HG03103 (cell line): ENCODE measurements at regions not wholly inside any gene's neighbourhood (a gene's known extent, or its start where the extent isn't known, plus 50 kb on each side); places are given as distances from the start of the nearest gene placed in this dataset.

ENCODE experiments used
- ATAC-seq: cut with Tn5 transposase; IDR thresholded peaks from one replicate; pipeline ENCODE4 v1.9.1; 2021; ENCODE audit warnings: low read depth; ENCODE audit not compliant: unreplicated experiment

GRCh38 chr11:15575409-15575808, 460.7 kb downstream of the INSC start:
- no peak for ATAC-seq

DNA sequence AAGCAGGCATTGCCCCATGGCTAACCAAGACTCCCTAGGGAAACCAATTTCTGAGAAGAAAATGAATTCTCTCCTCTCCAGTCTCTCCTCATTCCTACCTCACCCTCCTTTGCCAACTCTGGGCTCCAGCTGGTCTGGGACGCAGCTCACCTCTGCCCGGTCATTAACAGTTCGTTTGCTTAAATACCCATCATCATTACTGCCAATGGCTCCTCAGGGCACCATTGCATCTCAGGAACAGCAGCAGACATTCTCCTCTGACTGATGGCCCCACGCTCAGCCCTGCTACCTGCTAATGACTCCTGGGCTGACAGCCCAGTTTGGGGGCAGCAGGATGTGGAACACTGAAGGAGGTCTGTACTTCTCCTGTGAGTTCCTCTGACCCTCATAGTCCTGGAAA, 462.0 kb downstream of the INSC start:
- no peak for ATAC-seq

DNA sequence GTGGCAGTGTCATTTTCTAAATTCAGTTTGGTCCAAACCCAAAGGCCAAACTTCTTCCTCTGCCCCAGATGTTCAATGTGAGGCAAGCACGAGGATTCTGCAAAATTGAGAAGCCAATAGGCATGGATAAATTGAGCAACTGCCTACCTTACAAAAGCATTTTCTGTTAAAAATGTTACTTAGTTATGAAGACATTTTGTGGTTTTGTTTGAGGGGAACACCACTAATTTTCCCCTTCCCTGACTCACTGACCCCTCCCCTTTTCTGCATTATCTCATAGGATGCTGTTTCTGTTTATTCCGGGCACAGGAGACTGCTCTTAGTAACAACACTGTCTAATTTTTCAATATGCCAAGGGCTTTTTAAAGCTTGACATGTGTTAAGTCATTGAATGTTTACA, 462.8 kb downstream of the INSC start:
- ATAC-seq: no peak

- no peak for ATAC-seq
Observed at GRCh38 chr11:15579287-15580001, 464.7 kb downstream of the INSC start.

DNA sequence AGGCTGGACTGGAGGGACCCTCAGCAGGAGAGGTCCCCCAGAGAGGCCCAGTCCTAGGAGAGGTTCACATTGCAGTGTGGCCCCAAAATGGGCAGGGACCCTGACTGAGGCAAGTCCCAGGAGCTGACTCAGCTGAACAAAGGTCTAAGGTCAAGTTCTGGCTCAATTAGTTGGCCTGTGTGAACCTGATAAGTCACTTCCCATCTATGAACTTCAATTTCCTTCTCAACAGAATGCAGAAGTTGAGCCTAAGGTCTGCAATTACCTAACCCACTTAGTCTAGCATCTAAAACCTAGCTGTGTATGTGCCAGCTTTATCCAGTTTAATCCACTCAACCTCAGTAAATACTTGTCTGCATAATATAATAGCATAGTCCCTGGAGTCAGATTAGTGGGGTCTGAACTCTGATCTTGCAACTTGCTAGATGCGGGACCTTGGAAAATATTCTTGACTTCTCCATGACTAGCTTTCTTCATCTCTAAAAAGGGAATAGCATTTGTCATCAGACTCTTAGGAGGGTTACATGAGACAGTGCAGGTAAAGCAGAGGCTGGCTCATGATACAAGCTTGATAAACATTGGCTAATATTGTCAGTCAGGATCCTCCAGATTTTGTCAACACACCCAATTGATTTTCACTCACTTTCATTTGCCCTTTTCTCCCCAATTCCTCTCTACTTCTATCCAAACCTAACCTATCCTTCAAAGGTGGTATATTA, 465.5 kb downstream of the INSC start:
- ATAC-seq: no peak

DNA sequence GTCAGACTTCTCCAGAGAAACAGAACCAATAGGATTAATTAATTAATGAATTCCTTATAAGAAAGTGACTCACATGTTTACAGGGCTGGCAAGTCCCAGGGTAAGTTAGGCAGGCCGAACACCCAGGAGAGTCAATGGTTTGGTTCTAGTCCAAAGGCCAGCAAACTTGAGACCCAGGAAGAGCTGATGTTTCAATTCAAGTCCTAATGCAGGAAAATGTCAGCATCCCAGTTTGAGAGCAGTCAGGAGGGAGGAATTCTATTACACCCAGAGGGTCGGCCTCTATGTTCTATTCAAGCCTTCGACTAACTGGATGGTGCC, 466.0 kb downstream of the INSC start:
- no peak for ATAC-seq

GRCh38 chr11:15584158-15584557, 469.4 kb downstream of the INSC start:
- ATAC-seq: no peak

GRCh38 chr11:15585602-15586331, 471.0 kb downstream of the INSC start:
- ATAC-seq: no peak

- no peak for ATAC-seq
Observed at GRCh38 chr11:15586741-15587473, 472.2 kb downstream of the INSC start.

DNA sequence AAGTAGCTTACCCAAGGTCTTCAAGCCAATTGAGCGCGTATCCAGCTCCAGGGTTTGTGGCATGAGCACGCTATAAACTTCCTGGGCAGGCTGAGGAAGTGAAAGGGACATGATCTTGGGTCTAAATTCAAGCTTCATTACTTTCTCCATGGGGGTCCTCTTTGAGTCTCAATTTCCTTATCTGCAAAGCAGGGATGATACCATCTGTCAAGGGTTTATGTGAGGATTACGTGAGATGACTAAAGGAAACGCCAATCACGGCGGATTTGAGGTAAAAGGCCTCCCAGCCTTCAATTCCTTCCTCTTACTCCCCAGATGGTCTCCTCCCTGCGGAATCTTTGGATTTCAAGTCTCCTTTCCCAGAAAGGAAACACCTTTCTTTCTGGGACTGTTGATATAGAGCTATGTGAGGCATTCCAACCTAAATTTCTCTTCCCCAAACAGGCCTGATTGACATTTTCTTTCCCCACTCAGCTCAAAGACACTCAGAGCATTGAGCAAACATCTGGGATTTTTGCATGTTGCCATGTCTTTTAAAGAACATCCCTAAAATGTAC, 474.4 kb downstream of the INSC start:
- ATAC-seq: no peak

- no peak for ATAC-seq
Observed at GRCh38 chr11:15590132-15590531, 475.4 kb downstream of the INSC start.

DNA sequence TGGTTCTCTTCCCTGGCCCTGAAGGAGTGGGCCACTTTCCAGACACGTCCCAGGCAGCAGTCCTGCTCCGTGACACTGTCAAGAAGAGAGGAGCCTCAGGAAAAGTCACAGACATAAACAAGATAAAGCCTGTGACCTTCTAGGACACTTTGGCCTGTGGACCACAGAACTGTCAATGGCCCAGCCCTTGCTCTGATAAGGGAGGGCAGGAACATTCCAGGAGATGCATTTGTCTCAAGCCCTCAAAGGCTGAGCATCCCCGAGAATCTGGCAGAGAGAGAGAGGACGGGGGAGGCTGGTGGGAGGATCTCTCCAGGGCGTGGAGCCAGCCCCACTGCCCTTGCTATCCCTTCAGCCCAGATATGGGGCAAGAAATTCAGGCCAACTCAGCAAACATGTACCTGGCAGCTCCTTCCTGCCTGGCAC, 476.4 kb downstream of the INSC start:
- no peak for ATAC-seq

DNA sequence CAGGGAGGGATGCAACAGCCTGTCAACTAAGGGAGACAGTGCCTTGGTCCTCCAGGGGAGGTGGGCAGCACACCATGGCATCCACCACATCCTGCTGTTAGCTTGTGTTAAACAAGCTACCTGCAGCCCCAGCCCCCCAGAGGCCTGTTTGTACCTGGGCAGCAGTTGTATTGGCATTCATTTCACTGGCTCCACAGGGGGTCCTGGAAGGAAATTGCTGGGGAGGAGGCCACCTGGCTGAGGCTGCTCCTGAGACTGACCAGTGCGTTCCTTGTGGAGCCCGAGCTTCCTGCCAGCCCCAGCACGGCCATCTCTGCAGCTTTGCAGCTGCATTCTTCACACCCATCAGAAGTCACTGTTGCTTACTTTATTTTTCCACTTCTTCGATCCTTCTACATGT, 479.9 kb downstream of the INSC start:
- no peak for ATAC-seq

GRCh38 chr11:15599376-15599775, 484.7 kb downstream of the INSC start:
- ATAC-seq: no peak

GRCh38 chr11:15602047-15602446, 487.3 kb downstream of the INSC start:
- no peak for ATAC-seq

GRCh38 chr11:15602785-15603567, 488.3 kb downstream of the INSC start:
- no peak for ATAC-seq

DNA sequence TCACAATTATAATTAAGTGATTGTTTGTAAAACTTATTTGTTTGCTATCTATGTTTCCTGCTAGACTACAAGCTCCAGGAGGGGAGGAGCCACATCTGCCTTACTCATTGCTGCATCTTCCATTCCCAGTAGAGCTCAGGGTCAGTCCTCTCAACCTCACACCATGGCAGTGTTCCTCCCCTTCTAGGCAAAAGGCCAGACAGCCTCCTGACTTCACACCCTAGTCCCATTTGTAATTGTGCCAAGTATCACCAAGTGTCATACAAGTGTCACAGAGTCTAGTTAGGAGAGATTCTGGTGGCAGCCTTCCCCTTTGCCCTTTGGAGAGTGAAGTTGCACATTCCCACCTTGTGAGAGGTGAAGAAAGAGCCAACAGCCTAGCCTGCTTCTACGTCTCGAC, 490.4 kb downstream of the INSC start:
- no peak for ATAC-seq

DNA sequence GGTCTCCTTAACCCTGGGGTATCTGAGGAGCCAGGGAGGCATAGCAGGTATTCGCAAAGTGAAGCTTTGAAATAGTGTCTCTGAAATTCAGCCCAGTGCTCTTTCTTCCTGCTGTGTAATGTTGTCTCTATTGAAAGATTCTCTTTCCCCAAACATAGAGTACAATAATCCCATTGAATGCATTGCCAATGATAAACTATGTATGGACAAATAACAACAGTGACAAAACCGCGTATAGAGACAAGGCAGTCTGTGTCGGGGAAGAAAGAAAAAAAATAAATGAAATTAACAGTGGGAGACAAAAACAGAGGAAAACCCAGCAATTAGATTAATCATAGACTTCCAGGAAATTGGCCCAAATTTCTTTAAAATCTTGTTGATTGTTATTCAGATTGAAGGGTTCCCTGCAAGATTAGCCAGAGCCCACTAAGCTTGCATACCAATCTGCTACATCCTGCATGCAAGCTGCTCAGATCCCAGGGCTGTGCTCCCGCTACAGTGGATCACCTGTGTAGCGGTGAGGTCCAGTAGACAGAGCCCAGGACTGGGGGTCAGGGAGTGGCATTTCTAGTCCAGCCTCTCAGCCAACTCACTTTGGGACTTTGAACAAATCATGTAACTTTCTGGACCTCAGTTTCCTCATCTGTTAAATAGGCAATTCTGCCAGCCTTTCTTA, 492.8 kb downstream of the INSC start:
- no peak for ATAC-seq

- no peak for ATAC-seq
Observed at GRCh38 chr11:15609445-15609844, 494.7 kb downstream of the INSC start.
